SJCRH30 (cell line): ENCODE measurements at regions not wholly inside any gene's neighbourhood (a gene's known extent, or its start where the extent isn't known, plus 50 kb on each side); places are given as distances from the start of the nearest gene placed in this dataset.

ENCODE experiments used
- DNase-seq, 2 experiments: peaks; one replicate each; pipeline ENCODE4 v3.0.0-alpha.2; 2015 to 2020
- H3K27ac ChIP-seq: fragments of 250-450 bp; sonication (Bioruptor Pico); 2 replicates; pipeline ENCODE4 v1.5.1; 2020; ENCODE audit warnings: mild to moderate bottlenecking, moderate library complexity
- H3K27me3 ChIP-seq: fragments of 250-450 bp; sonication (Bioruptor Pico); 2 replicates; pipeline ENCODE4 v1.5.1; 2020; ENCODE audit warnings: mild to moderate bottlenecking, moderate library complexity
- H3K36me3 ChIP-seq: fragments of 250-450 bp; sonication (Bioruptor Pico); 2 replicates; pipeline ENCODE4 v1.5.1; 2020; ENCODE audit warnings: mild to moderate bottlenecking, moderate library complexity
- H3K4me1 ChIP-seq: fragments of 250-450 bp; sonication (Bioruptor Pico); 2 replicates; pipeline ENCODE4 v1.5.1; 2020; ENCODE audit warnings: mild to moderate bottlenecking, moderate library complexity
- H3K4me3 ChIP-seq: fragments of 250-450 bp; sonication (Bioruptor Pico); 2 replicates; pipeline ENCODE4 v1.5.1; 2020; ENCODE audit warnings: mild to moderate bottlenecking, moderate library complexity
- H3K9me3 ChIP-seq: fragments of 250-450 bp; sonication (Bioruptor Pico); replicated peaks from 2 replicates; pipeline ENCODE4 v1.5.1; 2020; ENCODE audit warnings: mild to moderate bottlenecking, moderate library complexity

DNA sequence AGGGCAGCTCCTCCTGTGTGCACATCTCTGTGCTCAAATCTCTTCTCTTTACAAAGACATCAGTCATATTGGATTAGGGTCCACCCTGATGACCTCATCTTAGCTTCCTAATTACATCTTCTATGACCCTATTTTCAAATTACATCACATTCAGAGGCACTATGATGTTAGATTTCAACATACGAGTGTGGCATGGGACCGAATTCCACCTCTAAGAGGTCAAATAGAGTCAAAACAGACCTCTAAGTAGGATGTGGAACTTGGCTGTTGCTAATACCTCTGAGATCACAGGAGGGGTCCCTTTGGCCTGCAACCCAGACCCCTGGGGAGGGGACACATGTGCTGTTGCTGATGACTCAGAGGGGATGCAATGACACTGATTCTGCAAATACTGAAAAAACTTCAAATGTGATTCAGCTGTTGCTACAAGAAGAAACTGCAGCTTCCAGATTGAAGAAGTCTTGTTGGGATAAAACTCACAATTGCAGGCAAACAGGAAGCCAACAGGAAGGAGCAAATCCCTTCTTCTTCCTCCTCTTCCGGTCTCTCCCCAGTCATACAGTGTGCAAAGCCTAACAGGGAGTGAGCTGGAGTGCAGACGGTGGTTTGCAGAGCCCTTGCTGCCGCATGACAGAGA is 216.2 kb downstream of the MYLK4 start:
- no peak overlapping the region for H3K27ac ChIP-seq
- no peak overlapping the region for H3K4me3 ChIP-seq
- no peaks in the 10 kb centered on the region for H3K4me1 ChIP-seq
- DNase-seq = no peak
- no peaks in the 10 kb centered on the region for H3K36me3 ChIP-seq
- no peaks in the 10 kb centered on the region for H3K9me3 ChIP-seq
- H3K27me3 ChIP-seq = no peaks in the 10 kb centered on the region

DNA sequence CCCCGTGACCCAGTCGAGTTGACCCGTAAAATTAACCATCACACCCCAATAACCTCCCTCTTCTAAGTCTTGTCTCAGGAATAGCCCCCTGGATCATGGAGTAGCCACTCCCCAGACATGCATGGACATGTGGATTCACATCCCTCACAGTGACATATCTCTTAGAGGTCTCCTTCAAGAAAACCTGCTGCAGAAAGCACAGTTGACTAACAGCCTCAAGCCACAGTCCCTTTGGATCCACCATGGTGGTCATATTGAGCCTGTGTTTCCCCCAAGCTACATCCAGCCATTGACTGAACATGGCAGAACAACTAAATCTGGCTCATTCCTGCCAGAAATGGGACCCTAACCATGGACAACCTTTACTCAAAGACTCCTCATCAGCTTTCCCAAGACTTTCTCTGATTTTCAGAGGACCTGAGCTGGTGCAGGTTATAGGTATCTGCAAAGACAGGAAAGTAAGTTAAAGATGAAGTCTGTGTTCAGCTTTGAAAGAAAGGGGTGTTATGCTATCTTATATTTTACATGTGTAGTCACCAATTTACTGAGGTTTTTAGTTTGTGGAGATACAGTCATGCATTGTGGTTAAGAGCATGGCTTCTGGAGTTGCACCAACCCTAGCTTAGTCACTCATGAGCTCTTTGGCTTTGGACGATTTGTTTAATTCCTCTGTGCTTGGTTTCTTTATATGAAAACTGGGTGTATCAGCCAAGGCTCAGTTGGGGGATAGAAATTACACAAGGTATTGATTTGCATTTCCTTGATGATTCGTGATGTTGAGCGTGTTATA is 219.1 kb downstream of the MYLK4 start:
- no peak overlapping the region for H3K27ac ChIP-seq
- no peaks in the 10 kb centered on the region for H3K36me3 ChIP-seq
- H3K4me3 ChIP-seq = no peak overlapping the region
- no peaks in the 10 kb centered on the region for H3K9me3 ChIP-seq
- DNase-seq = no peak
- H3K4me1 ChIP-seq = no peaks in the 10 kb centered on the region
- H3K27me3 ChIP-seq = no peaks in the 10 kb centered on the region

DNA sequence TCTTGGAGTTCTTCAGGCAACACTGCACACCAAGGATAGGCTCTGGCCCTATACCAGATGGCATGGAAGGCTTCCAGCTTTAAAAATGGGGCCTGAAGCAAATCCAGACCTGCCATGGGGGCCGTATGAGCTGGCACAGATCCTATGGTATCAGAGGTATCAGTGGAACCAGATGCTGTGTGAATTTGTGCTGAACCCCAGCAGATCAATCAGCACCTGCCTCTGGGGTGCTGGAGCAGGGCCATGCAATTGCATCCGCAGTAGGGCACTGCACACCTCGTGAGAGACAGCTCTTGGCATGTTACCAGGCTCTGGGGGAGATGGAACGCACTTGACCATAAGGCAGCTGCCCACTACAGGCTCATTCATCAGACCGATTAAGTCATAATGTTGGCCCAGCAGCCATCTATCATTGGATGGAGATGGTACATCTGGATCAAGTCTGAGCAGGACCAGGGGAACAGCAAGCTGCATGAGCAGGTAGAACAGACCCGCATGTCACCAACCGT is 221.5 kb downstream of the MYLK4 start:
- DNase-seq = no peak
- no peaks in the 10 kb centered on the region for H3K4me1 ChIP-seq
- H3K36me3 ChIP-seq = no peaks in the 10 kb centered on the region
- no peaks in the 10 kb centered on the region for H3K9me3 ChIP-seq
- H3K27ac ChIP-seq = no peak overlapping the region
- H3K27me3 ChIP-seq = no peaks in the 10 kb centered on the region
- no peak overlapping the region for H3K4me3 ChIP-seq

DNA sequence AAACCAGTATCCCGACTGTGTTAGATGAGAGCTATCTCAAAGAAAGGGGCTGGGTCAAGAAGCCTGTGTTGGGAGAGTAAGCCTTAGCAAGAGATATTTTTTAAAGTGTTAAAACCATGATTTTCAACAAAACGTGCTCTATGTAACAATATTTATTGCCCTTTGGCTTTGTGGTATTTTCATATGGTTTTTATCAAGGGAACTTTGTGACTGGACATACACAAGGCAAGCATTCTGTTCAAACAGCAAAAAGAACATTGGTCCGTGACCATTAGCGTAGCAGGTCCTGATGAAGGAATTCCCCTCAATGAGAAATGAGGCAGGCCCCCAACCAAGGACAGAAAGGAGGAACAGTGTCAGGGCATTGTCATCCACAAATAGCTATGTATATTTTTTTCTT is 222.6 kb downstream of the MYLK4 start:
- no peaks in the 10 kb centered on the region for H3K9me3 ChIP-seq

DNA sequence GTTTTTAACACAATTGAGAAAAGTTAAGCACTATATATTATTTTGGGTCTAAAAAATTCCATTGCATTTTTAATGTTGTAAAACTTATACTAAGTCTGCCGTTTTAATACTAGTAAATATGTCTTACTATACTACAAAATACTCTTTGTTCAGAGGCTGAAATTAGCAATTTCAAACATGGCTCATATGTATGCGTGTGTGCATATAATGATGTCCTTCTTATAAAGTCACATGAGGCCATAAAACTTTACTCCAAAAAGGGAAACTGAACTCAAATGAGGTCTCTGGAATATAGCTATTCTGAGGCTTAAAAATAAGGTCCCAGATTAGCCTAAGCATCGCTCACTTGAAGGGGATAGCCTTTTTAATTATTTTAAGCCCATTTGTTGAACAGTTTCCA is 224.0 kb downstream of the MYLK4 start:
- no peak for DNase-seq
- no peak overlapping the region for H3K4me3 ChIP-seq
- H3K27ac ChIP-seq = no peak overlapping the region
- no peaks in the 10 kb centered on the region for H3K9me3 ChIP-seq
- peaks cover 9% of the 10 kb centered on the region; the same call in 1 of the 2 replicates for H3K4me1 ChIP-seq
- no peaks in the 10 kb centered on the region for H3K27me3 ChIP-seq
- no peaks in the 10 kb centered on the region for H3K36me3 ChIP-seq

More for the DNA sequence above, 222.6 kb downstream of the MYLK4 start:
- Histone ChIP-seq H3K36me3 (no peaks in the 10 kb centered on the region), H3K27ac (no peak overlapping the region), H3K4me1 (no peaks in the 10 kb centered on the region), H3K4me3 (no peak overlapping the region), H3K27me3 (no peaks in the 10 kb centered on the region)
- no peak for DNase-seq

DNA sequence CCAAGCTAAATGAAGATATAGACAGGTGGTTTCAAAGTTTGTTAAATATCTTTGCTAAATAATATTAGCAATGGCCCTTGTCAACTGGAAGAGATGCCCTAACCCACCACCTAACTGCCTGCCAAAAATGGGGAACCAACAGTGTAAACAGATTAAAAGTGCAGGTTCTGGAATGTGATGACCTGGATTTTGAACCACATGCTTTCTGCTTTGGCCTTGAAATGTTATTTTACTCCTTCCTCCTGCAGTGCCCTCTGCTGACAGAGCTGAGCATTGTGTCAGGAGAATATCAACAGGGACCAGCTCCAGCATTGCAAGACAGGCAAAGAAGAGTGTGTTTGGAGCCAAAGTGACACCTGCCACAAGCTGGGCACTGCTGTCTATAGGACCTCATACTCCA is 226.6 kb downstream of the MYLK4 start:
- no peak overlapping the region for H3K4me3 ChIP-seq
- H3K36me3 ChIP-seq = no peaks in the 10 kb centered on the region
- peak in 1 of 2 experiments; percentile 32 for DNase-seq
- H3K4me1 ChIP-seq = peaks cover 9% of the 10 kb centered on the region; the same call in 1 of the 2 replicates
- H3K9me3 ChIP-seq = no peaks in the 10 kb centered on the region
- no peak overlapping the region for H3K27ac ChIP-seq
- H3K27me3 ChIP-seq = no peaks in the 10 kb centered on the region

DNA sequence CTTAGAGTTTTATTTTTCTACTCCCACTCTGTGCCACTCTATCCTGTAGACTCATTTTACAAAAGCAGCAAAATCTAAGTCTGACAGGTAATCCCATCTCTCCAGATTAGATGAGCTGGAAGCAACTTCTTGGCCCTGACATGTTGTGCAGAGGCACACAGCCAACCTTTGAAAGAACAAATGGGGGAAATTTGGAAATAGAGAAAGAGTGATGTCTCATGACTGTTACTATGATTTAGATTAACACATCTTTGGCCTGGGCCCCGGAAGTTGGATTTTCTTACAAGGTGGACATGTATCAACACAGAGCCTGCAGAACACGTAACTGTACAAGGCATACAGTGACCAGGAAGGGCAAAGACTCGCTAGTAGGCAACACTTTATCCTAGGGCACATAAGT is 227.7 kb downstream of the MYLK4 start:
- Histone ChIP-seq H3K36me3 (no peaks in the 10 kb centered on the region), H3K4me3 (no peak overlapping the region), H3K27ac (no peak overlapping the region), H3K4me1 (peaks cover 9% of the 10 kb centered on the region; the same call in 1 of the 2 replicates), H3K27me3 (no peaks in the 10 kb centered on the region), H3K9me3 (no peaks in the 10 kb centered on the region)
- DNase-seq = no peak

DNA sequence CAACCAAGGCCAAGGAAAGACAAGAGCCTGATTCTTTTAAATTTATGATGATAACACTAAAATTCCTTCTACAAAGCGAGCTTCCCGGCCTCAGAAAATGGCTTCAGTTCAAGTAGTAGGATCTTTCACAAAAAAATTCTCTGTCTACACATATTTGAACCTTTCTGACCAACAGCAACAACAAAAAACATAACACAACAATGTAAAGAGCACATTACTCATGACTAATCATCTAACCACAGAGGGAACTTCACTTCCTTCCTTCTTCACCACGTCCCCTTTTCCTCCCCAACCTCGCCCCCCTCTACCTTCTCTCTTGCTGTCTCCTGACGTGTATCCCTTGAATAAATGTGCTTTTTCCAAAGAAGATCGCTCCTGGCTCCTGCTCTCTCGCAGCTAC is 228.2 kb downstream of the MYLK4 start:
- Histone ChIP-seq H3K4me3 (no peak overlapping the region), H3K36me3 (no peaks in the 10 kb centered on the region), H3K9me3 (no peaks in the 10 kb centered on the region), H3K27me3 (no peaks in the 10 kb centered on the region), H3K4me1 (peaks cover 9% of the 10 kb centered on the region; the same call in 1 of the 2 replicates), H3K27ac (peak overlapping the region; percentile 44)
- peak; percentile 9 to 39 for DNase-seq

DNA sequence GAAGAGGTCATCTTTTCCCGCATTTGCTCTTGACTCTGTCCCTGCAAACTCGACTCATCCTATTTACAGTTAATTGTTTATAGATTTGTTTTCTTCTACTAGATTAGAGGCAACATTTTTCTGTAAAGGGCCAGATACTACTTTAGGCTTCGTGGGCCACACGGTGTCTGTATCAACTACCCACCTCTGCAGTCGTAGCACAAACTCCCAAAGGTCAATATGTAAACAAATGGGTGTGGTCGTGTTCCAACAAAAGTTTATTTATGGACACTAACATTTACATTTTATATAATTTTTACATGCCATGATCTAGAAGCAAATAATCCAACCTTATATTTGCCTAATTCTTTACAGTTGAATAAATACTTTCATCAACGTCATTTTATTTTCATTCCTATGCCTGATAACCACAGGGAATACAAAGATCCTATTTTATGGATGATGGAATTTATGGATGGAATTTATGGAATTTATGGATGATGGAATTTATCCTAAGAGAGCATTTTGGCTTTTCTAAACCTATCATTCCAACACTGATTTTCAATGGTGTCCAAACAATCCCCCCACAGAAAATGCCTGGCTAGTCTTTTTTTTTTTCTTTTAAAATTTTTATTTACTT is 232.8 kb downstream of the MYLK4 start:
- no peaks in the 10 kb centered on the region for H3K9me3 ChIP-seq
- no peaks in the 10 kb centered on the region for H3K27me3 ChIP-seq
- peaks cover 9% of the 10 kb centered on the region; the same call in 1 of the 2 replicates for H3K4me1 ChIP-seq
- H3K36me3 ChIP-seq = no peaks in the 10 kb centered on the region
- H3K27ac ChIP-seq = no peak overlapping the region
- H3K4me3 ChIP-seq = no peak overlapping the region
- DNase-seq = no peak

DNA sequence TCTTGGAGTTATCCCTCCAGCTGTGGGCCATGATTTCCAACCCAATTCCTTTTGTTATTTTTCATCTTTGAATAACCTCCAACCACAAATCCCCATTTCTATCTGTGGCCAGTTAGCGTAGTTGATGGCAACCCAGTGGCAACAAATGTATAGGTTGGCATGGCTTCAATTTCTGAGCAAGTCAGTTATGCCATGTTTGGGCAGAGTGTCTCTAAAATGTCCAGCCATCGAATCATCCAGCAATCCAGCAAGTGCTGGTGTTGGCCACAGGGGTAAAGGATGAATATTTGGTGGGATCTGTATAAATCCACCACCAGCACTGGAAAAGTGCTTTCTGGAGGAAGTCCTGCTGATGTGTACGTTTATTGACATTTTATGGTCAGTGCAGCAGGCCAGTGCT is 233.3 kb downstream of the MYLK4 start:
- H3K27ac ChIP-seq = no peak overlapping the region
- no peaks in the 10 kb centered on the region for H3K27me3 ChIP-seq
- H3K9me3 ChIP-seq = no peaks in the 10 kb centered on the region
- no peak for DNase-seq
- peaks cover 4% of the 10 kb centered on the region; the same call in 1 of the 2 replicates for H3K4me1 ChIP-seq
- no peak overlapping the region for H3K4me3 ChIP-seq
- H3K36me3 ChIP-seq = no peaks in the 10 kb centered on the region

DNA sequence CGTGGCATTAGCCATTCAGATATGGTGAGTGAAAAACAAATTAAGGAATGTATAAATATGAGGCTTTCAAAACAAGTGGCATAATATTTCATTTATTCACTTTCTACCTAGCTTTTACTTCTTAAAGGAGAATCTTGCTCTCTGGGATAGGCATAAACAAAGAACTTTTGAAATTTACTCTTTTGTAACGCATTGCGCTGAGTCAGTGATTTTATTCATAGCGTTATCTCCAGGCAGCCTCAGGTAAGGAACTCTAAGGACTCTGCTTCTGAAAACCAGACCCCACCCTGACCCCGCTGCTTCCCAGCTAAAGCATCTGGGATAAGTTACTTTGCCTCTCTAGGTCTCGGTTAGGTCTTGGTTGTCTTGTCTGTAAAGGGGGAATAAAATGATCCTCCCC is 234.7 kb downstream of the MYLK4 start:
- no peaks in the 10 kb centered on the region for H3K4me1 ChIP-seq
- no peaks in the 10 kb centered on the region for H3K9me3 ChIP-seq
- no peaks in the 10 kb centered on the region for H3K36me3 ChIP-seq
- no peaks in the 10 kb centered on the region for H3K27me3 ChIP-seq
- DNase-seq = no peak
- no peak overlapping the region for H3K4me3 ChIP-seq
- no peak overlapping the region for H3K27ac ChIP-seq

DNA sequence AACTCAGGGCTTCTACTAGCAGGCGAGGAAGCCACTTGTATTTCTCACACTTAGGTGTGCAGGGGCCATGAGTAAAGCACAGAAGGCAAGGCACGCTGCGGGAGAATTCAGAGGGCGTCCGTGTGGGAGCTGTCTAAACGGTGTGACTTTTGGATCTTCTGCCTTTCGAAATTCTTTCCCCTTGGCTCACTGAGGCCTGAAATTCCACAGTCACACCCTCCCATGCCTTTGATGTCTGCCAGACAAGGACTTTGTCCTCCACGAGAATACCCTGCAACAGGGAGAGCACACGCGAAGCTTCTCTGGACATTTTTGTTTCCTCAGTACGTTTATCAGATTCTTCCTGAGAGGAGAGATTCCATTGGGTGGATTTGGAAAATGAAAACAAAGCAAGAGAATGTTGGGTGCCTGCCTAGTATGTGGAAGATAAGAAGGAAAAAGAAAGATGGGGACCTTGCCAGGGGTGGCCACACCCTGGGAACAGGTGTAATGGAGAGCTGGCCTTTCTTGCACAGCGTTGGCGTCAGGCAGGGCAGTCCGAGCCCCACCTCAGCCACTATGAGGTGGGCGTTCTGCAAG is 235.7 kb downstream of the MYLK4 start:
- no peaks in the 10 kb centered on the region for H3K9me3 ChIP-seq
- no peak overlapping the region for H3K4me3 ChIP-seq
- H3K4me1 ChIP-seq = no peaks in the 10 kb centered on the region
- H3K27ac ChIP-seq = no peak overlapping the region
- no peaks in the 10 kb centered on the region for H3K27me3 ChIP-seq
- H3K36me3 ChIP-seq = no peaks in the 10 kb centered on the region
- DNase-seq = no peak

DNA sequence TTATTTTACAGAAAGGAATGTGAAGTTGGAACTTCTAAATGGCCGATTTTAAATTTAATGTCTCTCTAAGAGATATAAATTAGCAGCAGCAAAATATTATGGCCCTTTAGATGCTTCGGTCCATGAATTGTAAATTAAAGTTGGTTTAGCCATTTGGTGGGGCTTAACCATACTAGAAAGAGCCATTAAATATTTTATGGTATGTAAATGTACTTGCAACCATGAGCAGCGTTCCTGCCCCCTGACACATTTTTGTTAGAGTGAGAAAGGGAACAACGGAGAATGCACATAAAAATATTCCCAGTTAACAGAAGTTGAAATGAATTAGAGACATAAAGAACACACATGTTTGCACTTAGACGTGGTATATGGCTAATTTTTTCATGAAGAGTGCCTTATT is 237.9 kb downstream of the MYLK4 start:
- no peak overlapping the region for H3K27ac ChIP-seq
- DNase-seq = no peak
- H3K36me3 ChIP-seq = no peaks in the 10 kb centered on the region
- no peaks in the 10 kb centered on the region for H3K4me1 ChIP-seq
- H3K9me3 ChIP-seq = no peaks in the 10 kb centered on the region
- no peak overlapping the region for H3K4me3 ChIP-seq
- H3K27me3 ChIP-seq = no peaks in the 10 kb centered on the region

DNA sequence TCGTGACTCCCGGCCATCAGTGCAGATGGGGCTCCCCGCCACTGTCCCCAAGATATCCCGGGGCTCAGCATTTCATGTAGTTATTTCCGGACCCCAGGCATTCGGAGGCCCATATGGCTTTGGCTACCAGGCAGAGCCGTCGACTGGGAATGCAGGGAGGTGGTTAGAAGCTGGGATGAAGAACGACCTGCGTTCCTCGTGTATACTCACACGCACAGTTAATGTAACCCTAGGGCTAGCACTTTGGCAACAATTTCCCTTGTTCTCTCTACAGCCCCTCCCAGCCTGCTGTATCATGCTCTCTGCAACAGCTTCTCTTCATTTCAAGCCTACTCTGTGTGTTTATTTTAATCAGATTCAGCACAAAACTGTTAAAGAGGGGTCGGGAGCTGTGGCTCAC is 240.4 kb downstream of the MYLK4 start:
- H3K4me3 ChIP-seq = no peak overlapping the region
- H3K9me3 ChIP-seq = no peaks in the 10 kb centered on the region
- no peak for DNase-seq
- no peaks in the 10 kb centered on the region for H3K27me3 ChIP-seq
- no peaks in the 10 kb centered on the region for H3K4me1 ChIP-seq
- H3K36me3 ChIP-seq = no peaks in the 10 kb centered on the region
- no peak overlapping the region for H3K27ac ChIP-seq

DNA sequence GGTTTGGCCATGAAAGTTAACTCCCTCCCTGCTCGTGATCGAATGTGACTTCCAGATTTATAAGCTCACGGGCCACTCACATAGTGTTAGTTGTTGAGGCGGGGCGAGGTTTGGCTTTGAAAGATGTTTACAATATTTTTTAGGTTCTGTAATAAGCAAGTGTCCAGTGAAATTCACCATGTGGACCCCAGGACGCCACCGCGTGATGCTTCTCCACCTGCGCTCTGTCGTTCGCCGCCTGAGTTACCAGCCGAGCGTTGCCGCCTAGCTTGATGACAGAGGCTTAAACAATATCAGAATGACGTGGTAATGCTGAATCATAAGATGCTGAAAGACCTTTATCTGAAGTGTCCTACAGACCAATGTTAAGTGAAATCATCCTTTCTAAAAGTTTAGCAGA is 241.0 kb downstream of the MYLK4 start:
- Histone ChIP-seq H3K36me3 (no peaks in the 10 kb centered on the region), H3K27ac (no peak overlapping the region), H3K4me1 (no peaks in the 10 kb centered on the region), H3K4me3 (no peak overlapping the region), H3K27me3 (no peaks in the 10 kb centered on the region), H3K9me3 (no peaks in the 10 kb centered on the region)
- no peak for DNase-seq
